ENCODE measurements at regions not wholly inside any gene's neighbourhood (a gene's known extent, or its start where the extent isn't known, plus 50 kb on each side); places are given as distances from the start of the nearest gene placed in this dataset.

DNA sequence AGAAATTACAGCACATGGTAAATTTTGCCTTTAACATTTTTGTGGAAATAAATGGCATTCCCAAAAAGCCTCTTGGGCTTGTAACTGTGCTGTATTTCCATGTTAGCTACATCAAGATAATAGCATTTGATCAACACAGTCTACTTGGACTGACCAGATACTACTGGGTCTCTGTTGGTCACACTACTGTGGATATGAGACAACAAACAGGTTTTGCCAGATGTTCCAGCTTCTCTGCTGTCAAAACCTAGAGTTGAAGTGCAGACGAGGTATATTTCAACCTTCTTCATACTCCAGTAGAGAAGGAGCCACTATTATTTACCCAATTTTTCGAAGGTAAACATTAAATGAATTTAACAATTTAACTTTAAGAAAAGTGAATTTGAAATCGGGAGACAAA, 284.7 kb upstream of the CITED2 start:
- no peaks in the 10 kb centered on the region for H3K27me3 ChIP-seq (ENCODE audit: control insufficient read depth, insufficient read depth, low read length)
- H3K27ac ChIP-seq (ENCODE audit: low read length), result no peak overlapping the region
- H3K36me3 ChIP-seq (ENCODE audit: control insufficient read depth, insufficient read depth, low read length), result no peaks in the 10 kb centered on the region
- no peaks in the 10 kb centered on the region for H3K9me3 ChIP-seq (ENCODE audit: control insufficient read depth, insufficient read depth, low read length)
- WGBS (ENCODE audit: insufficient coverage, insufficient read length), result no CpG with 5 or more reads among the region's 3 CpGs
- no peaks in the 10 kb centered on the region for H3K4me1 ChIP-seq (ENCODE audit: control insufficient read depth, insufficient read depth, low read length)
- no peak for DNase-seq (ENCODE audit: low read depth, low spot score)
- H3K4me3 ChIP-seq (ENCODE audit: low read length), result no peak overlapping the region

GRCh38 chr6:139657119-139657518, 282.7 kb upstream of the CITED2 start:
- no peaks in the 10 kb centered on the region for H3K27me3 ChIP-seq (ENCODE audit: control insufficient read depth, insufficient read depth, low read length)
- no peak overlapping the region for H3K4me3 ChIP-seq (ENCODE audit: low read length)
- H3K4me1 ChIP-seq (ENCODE audit: control insufficient read depth, insufficient read depth, low read length), result no peaks in the 10 kb centered on the region
- DNase-seq (ENCODE audit: low read depth, low spot score), result no peak
- H3K36me3 ChIP-seq (ENCODE audit: control insufficient read depth, insufficient read depth, low read length), result no peaks in the 10 kb centered on the region
- no peak overlapping the region for H3K27ac ChIP-seq (ENCODE audit: low read length)
- WGBS (ENCODE audit: insufficient coverage, insufficient read length), result no CpG with 5 or more reads among the region's 1 CpG
- H3K9me3 ChIP-seq (ENCODE audit: control insufficient read depth, insufficient read depth, low read length), result no peaks in the 10 kb centered on the region

- Histone ChIP-seq H3K4me3 (ENCODE audit: low read length) (no peak overlapping the region), H3K9me3 (ENCODE audit: control insufficient read depth, insufficient read depth, low read length) (no peaks in the 10 kb centered on the region), H3K4me1 (ENCODE audit: control insufficient read depth, insufficient read depth, low read length) (no peaks in the 10 kb centered on the region), H3K27me3 (ENCODE audit: control insufficient read depth, insufficient read depth, low read length) (no peaks in the 10 kb centered on the region), H3K27ac (ENCODE audit: low read length) (no peak overlapping the region), H3K36me3 (ENCODE audit: control insufficient read depth, insufficient read depth, low read length) (no peaks in the 10 kb centered on the region)
- no peak for DNase-seq (ENCODE audit: low read depth, low spot score)
- WGBS (ENCODE audit: insufficient coverage, insufficient read length), result no CpG with 5 or more reads among the region's 5 CpGs
Measured at GRCh38 chr6:139655783-139656705, 281.6 kb upstream of the CITED2 start.

GRCh38 chr6:139654888-139655782, 280.7 kb upstream of the CITED2 start:
- no peaks in the 10 kb centered on the region for H3K36me3 ChIP-seq (ENCODE audit: control insufficient read depth, insufficient read depth, low read length)
- DNase-seq (ENCODE audit: low read depth, low spot score), result no peak
- H3K9me3 ChIP-seq (ENCODE audit: control insufficient read depth, insufficient read depth, low read length), result no peaks in the 10 kb centered on the region
- H3K4me3 ChIP-seq (ENCODE audit: low read length), result no peak overlapping the region
- no peak overlapping the region for H3K27ac ChIP-seq (ENCODE audit: low read length)
- no peaks in the 10 kb centered on the region for H3K4me1 ChIP-seq (ENCODE audit: control insufficient read depth, insufficient read depth, low read length)
- no CpG with 5 or more reads among the region's 10 CpGs for WGBS (ENCODE audit: insufficient coverage, insufficient read length)
- H3K27me3 ChIP-seq (ENCODE audit: control insufficient read depth, insufficient read depth, low read length), result no peaks in the 10 kb centered on the region

DNA sequence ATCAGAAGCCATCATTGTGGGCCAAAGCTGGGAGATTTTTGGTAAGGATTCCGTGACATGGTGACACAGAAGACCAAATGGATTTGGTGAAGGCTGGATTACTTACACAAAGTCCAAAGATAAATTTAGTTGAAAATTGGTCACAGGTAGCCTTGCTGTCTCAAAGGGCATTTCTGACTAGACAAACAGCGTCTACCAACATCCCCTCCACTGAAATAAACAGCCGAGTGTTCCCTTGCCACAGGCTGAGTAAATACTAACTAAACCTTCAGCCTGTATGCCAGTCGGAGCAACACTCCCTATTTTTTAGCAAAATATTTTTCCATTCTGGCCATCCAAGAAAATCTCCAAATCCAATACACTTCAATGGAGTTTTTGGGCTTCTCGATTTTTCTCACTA, 279.9 kb upstream of the CITED2 start:
- Histone ChIP-seq H3K9me3 (ENCODE audit: control insufficient read depth, insufficient read depth, low read length) (no peaks in the 10 kb centered on the region), H3K27me3 (ENCODE audit: control insufficient read depth, insufficient read depth, low read length) (no peaks in the 10 kb centered on the region), H3K36me3 (ENCODE audit: control insufficient read depth, insufficient read depth, low read length) (no peaks in the 10 kb centered on the region), H3K4me3 (ENCODE audit: low read length) (no peak overlapping the region), H3K4me1 (ENCODE audit: control insufficient read depth, insufficient read depth, low read length) (no peaks in the 10 kb centered on the region), H3K27ac (ENCODE audit: low read length) (no peak overlapping the region)
- no CpG with 5 or more reads among the region's 5 CpGs for WGBS (ENCODE audit: insufficient coverage, insufficient read length)
- DNase-seq (ENCODE audit: low read depth, low spot score), result no peak

GRCh38 chr6:139653111-139653510, 278.7 kb upstream of the CITED2 start:
- H3K4me1 ChIP-seq (ENCODE audit: control insufficient read depth, insufficient read depth, low read length), result no peaks in the 10 kb centered on the region
- H3K27ac ChIP-seq (ENCODE audit: low read length), result no peak overlapping the region
- H3K36me3 ChIP-seq (ENCODE audit: control insufficient read depth, insufficient read depth, low read length), result no peaks in the 10 kb centered on the region
- no peak overlapping the region for H3K4me3 ChIP-seq (ENCODE audit: low read length)
- H3K9me3 ChIP-seq (ENCODE audit: control insufficient read depth, insufficient read depth, low read length), result no peaks in the 10 kb centered on the region
- no peaks in the 10 kb centered on the region for H3K27me3 ChIP-seq (ENCODE audit: control insufficient read depth, insufficient read depth, low read length)
- DNase-seq (ENCODE audit: low read depth, low spot score), result no peak
- no CpG with 5 or more reads among the region's 4 CpGs for WGBS (ENCODE audit: insufficient coverage, insufficient read length)

GRCh38 chr6:139650941-139651340, 276.5 kb upstream of the CITED2 start:
- Histone ChIP-seq H3K4me3 (ENCODE audit: low read length) (no peak overlapping the region), H3K36me3 (ENCODE audit: control insufficient read depth, insufficient read depth, low read length) (no peaks in the 10 kb centered on the region), H3K27me3 (ENCODE audit: control insufficient read depth, insufficient read depth, low read length) (no peaks in the 10 kb centered on the region), H3K9me3 (ENCODE audit: control insufficient read depth, insufficient read depth, low read length) (no peaks in the 10 kb centered on the region), H3K4me1 (ENCODE audit: control insufficient read depth, insufficient read depth, low read length) (no peaks in the 10 kb centered on the region), H3K27ac (ENCODE audit: low read length) (no peak overlapping the region)
- no peak for DNase-seq (ENCODE audit: low read depth, low spot score)
- WGBS (ENCODE audit: insufficient coverage, insufficient read length), result no CpG with 5 or more reads among the region's 5 CpGs

GRCh38 chr6:139649732-139650131, 275.3 kb upstream of the CITED2 start:
- H3K9me3 ChIP-seq (ENCODE audit: control insufficient read depth, insufficient read depth, low read length), result no peaks in the 10 kb centered on the region
- H3K4me3 ChIP-seq (ENCODE audit: low read length), result no peak overlapping the region
- H3K4me1 ChIP-seq (ENCODE audit: control insufficient read depth, insufficient read depth, low read length), result no peaks in the 10 kb centered on the region
- no peaks in the 10 kb centered on the region for H3K27me3 ChIP-seq (ENCODE audit: control insufficient read depth, insufficient read depth, low read length)
- no peaks in the 10 kb centered on the region for H3K36me3 ChIP-seq (ENCODE audit: control insufficient read depth, insufficient read depth, low read length)
- WGBS (ENCODE audit: insufficient coverage, insufficient read length), result no CpG with 5 or more reads among the region's 3 CpGs
- no peak overlapping the region for H3K27ac ChIP-seq (ENCODE audit: low read length)
- DNase-seq (ENCODE audit: low read depth, low spot score), result no peak

DNA sequence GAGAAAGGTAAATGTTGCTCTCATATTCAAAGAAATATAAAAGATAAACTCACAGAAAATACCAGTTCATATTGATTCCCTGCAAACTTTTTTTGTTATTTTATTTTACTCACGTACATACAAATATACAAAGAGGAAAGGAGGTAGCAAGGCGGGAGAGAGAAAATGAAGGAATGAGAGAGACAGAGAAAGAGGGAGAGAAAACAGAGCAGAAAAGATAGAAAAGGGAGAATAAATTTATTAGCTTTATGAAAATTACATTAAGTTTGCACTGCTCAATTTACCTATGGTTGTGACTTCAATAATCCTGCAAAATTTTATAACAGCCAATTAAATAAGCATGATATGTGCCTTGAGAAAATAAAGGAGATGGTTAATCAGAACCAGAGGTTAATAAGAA, 274.7 kb upstream of the CITED2 start:
- Histone ChIP-seq H3K4me3 (ENCODE audit: low read length) (no peak overlapping the region), H3K27me3 (ENCODE audit: control insufficient read depth, insufficient read depth, low read length) (no peaks in the 10 kb centered on the region), H3K4me1 (ENCODE audit: control insufficient read depth, insufficient read depth, low read length) (no peaks in the 10 kb centered on the region), H3K36me3 (ENCODE audit: control insufficient read depth, insufficient read depth, low read length) (no peaks in the 10 kb centered on the region), H3K27ac (ENCODE audit: low read length) (no peak overlapping the region), H3K9me3 (ENCODE audit: control insufficient read depth, insufficient read depth, low read length) (no peaks in the 10 kb centered on the region)
- no CpG with 5 or more reads among the region's 2 CpGs for WGBS (ENCODE audit: insufficient coverage, insufficient read length)
- DNase-seq (ENCODE audit: low read depth, low spot score), result no peak

DNA sequence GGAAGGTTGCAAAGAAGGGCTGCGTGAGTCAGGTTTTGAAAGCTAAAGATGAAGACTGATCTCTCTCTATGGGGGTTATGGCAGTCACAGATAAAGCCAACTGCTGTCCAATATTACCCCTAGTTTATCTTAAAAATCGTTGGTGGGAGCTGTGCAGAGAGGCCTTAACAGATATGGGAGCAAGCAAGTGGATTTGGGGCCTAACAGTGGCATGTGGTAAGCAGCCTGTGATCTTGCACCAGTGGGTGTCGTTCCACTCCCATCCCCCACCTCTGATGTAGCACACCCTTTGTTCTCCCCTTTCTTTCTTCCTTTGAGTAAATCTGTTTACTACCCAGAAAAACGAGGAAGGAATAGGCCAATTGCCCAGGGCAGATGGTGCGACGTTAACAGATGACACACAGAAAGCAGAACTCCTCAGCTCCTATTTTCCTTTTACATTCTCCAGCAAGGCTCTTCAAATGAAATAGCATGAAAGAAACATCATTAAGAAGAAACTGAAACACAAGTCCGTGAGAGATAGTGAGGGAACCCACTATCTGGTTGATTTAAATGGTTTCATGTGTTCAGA, 274.1 kb upstream of the CITED2 start:
- Histone ChIP-seq H3K27me3 (ENCODE audit: control insufficient read depth, insufficient read depth, low read length) (no peaks in the 10 kb centered on the region), H3K36me3 (ENCODE audit: control insufficient read depth, insufficient read depth, low read length) (no peaks in the 10 kb centered on the region), H3K27ac (ENCODE audit: low read length) (no peak overlapping the region), H3K9me3 (ENCODE audit: control insufficient read depth, insufficient read depth, low read length) (no peaks in the 10 kb centered on the region), H3K4me3 (ENCODE audit: low read length) (no peak overlapping the region), H3K4me1 (ENCODE audit: control insufficient read depth, insufficient read depth, low read length) (no peaks in the 10 kb centered on the region)
- WGBS (ENCODE audit: insufficient coverage, insufficient read length), result no CpG with 5 or more reads among the region's 7 CpGs
- no peak for DNase-seq (ENCODE audit: low read depth, low spot score)

All from iPS DF 6.9 (cell line).